GM12872 (cell line): ENCODE measurements at regions not wholly inside any gene's neighbourhood (a gene's known extent, or its start where the extent isn't known, plus 50 kb on each side); places are given as distances from the start of the nearest gene placed in this dataset.

ENCODE experiments used
- CTCF ChIP-seq: IDR thresholded peaks from 3 replicates; pipeline ENCODE4 v1.5.1; 2011; ENCODE audit warnings: low read depth, mild to moderate bottlenecking, low read length, moderate library complexity; ENCODE audit not compliant: insufficient read depth

- TF ChIP-seq CTCF, result no peak
Measured at GRCh38 chr10:43955978-43956377, 307.3 kb upstream of the ZNF32 start.

- no peak for TF ChIP-seq CTCF
Measured at GRCh38 chr10:43955002-43955596, 306.4 kb upstream of the ZNF32 start.

GRCh38 chr10:43953672-43954071, 305.0 kb upstream of the ZNF32 start:
- TF ChIP-seq CTCF, result no peak

GRCh38 chr10:43952760-43953159, 304.1 kb upstream of the ZNF32 start:
- no peak for TF ChIP-seq CTCF

- no peak for TF ChIP-seq CTCF
Measured at GRCh38 chr10:43949351-43949750, 300.7 kb upstream of the ZNF32 start.

GRCh38 chr10:43946445-43946844, 297.8 kb upstream of the ZNF32 start:
- TF ChIP-seq CTCF, result no peak

- no peak for TF ChIP-seq CTCF
Measured at GRCh38 chr10:43945908-43946307, 297.2 kb upstream of the ZNF32 start.
